Epithelial cell of esophagus (primary cell): ENCODE measurements at regions not wholly inside any gene's neighbourhood (a gene's known extent, or its start where the extent isn't known, plus 50 kb on each side); places are given as distances from the start of the nearest gene placed in this dataset.

Source experiments
- DNase-seq: peaks from one replicate; pipeline ENCODE4 v3.0.0; 2010; ENCODE audit warnings: low read depth
- H3K4me3 ChIP-seq: 2 replicates; pipeline ENCODE4 v1.5.1; 2011; ENCODE audit warnings: mild to moderate bottlenecking, low read length, control low read depth
- TF ChIP-seq, protein P1 (sequence below): IDR thresholded peaks from 2 replicates; pipeline ENCODE4 v1.5.1; 2011; ENCODE audit warnings: low read depth, mild to moderate bottlenecking, low read length, control low read depth, inconsistent platforms; ENCODE audit not compliant: insufficient read depth; ENCODE audit errors: missing control alignments

DNA sequence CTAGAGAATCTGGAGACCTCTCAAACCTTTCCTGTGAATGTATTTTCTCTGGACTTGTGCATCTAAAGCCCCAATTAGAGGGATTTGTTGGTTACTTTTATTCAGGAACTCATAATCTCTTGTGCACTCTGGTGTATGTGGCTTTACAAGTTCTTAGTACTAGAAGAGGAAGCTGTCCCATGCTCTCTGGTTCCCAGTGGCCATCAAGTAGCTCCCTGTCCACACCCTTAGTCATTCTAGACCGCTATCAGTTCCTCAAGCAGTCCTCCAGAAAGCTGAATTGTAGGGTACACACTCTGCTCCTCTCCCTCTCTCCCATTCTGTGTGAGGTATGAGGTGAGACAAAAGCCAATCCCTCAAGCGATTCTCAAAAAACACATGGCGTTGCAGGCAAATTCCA is 470.3 kb downstream of the PTPRC start:
- DNase-seq = no peak
- TF ChIP-seq, protein P1, sequence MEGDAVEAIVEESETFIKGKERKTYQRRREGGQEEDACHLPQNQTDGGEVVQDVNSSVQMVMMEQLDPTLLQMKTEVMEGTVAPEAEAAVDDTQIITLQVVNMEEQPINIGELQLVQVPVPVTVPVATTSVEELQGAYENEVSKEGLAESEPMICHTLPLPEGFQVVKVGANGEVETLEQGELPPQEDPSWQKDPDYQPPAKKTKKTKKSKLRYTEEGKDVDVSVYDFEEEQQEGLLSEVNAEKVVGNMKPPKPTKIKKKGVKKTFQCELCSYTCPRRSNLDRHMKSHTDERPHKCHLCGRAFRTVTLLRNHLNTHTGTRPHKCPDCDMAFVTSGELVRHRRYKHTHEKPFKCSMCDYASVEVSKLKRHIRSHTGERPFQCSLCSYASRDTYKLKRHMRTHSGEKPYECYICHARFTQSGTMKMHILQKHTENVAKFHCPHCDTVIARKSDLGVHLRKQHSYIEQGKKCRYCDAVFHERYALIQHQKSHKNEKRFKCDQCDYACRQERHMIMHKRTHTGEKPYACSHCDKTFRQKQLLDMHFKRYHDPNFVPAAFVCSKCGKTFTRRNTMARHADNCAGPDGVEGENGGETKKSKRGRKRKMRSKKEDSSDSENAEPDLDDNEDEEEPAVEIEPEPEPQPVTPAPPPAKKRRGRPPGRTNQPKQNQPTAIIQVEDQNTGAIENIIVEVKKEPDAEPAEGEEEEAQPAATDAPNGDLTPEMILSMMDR = no peak
- no peak overlapping the region for H3K4me3 ChIP-seq

GRCh38 chr1:199112365-199112764 is 473.5 kb downstream of the PTPRC start:
- no peak overlapping the region for H3K4me3 ChIP-seq
- TF ChIP-seq, protein P1 = no peak
- no peak for DNase-seq

DNA sequence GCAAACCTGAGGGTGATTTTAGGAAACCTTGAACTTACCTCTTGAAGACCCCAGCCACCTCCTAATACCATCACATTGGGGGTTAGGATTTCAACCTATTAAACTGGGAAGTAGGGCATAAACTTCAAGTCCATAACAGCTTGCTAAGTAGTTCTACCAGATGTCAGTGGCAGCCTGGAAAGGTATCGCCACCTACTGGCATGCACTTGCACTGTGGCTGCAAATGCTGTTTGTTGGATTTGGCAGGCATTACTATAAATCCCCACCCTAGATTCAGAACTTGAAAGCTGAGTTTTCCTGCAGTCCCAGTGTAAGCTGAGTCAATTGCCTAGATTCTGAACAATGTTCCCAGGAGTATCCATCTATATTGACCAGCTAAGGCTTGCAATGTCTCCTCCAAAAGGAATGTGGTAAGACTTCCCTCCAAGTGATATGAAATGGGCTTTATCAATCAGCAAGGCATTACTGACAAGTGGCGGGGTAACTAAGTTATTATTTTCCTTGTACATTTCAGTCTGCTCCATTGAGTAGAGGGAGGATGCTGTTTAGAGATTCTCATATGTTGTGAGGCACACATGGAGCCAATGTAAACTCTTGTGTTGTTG is 474.5 kb downstream of the PTPRC start:
- TF ChIP-seq, protein P1 = peak; percentile 82
- H3K4me3 ChIP-seq = no peak overlapping the region

GRCh38 chr1:199116488-199116887 is 477.6 kb downstream of the PTPRC start:
- H3K4me3 ChIP-seq = no peak overlapping the region
- TF ChIP-seq, protein P1 = no peak
- no peak for DNase-seq

More for the DNA sequence above, 474.5 kb downstream of the PTPRC start:
- DNase-seq = peak; percentile 75

DNA sequence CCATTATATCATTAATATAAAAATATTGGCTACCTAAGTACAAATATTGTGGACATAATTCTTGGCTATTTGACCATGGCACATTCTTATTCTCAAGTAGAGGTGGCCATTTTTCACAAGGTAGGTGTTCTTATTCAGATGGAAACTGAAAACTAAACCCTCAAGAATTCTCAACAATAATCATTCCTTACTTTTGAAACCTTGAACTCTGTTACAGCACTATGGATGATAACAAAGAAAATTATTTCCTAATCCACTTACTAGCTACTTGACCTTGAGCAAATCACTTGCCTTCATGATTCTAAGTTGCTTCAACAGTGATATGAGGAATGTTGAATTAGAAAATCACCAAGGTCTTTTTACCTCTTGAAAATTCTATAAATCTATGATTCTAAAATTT is 482.2 kb downstream of the PTPRC start:
- DNase-seq = no peak
- TF ChIP-seq, protein P1 = no peak
- no peak overlapping the region for H3K4me3 ChIP-seq

GRCh38 chr1:199122085-199122484 is 483.2 kb downstream of the PTPRC start:
- TF ChIP-seq, protein P1 = no peak
- H3K4me3 ChIP-seq = no peak overlapping the region
- no peak for DNase-seq

DNA sequence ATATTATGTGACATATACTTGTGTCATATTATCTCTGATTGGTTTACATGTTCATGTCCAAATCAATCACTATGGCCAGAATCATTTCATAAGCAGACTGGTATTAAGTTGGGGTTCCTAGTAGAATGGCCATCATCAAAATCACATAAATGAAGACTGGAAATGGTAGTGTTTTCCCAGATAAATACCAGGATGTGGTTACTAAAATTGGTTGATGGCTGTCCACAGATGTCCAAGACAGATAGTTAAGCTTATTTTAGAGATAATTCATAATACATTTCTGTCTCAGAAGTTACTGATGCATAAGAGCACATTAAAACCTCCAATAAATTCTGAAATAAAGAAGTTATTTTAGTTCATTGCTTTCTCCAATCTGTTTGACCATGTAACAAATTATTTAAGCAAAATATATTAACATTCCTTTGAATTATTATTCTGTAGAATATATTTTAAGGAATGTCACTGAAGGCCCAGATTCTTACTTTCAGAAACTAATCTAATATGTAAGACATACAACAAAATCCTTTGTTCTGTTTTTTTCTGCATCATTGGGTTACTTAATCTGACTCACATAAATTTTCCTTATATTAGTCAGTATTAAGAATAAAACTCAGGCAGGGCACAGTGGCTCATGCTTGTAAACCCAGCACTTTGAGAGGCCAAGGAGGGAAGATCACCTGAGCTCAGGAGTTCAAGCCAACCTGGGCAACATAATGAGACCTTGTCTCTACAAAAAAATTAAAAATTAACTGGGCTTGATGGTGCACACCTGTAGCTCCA is 483.9 kb downstream of the PTPRC start:
- DNase-seq = peak; percentile 78
- H3K4me3 ChIP-seq = no peak overlapping the region
- TF ChIP-seq, protein P1 = no peak
